Coronary artery (tissue), 2 donors: ENCODE measurements at regions not wholly inside any gene's neighbourhood (a gene's known extent, or its start where the extent isn't known, plus 50 kb on each side); places are given as distances from the start of the nearest gene placed in this dataset.

Experiments used
- DNase-seq: peaks from one replicate; pipeline ENCODE4 v3.0.0-alpha.2; 2017; ENCODE audit warnings: low spot score
- H3K27ac ChIP-seq, 2 donors: fragments of 200-600 bp; sonication (generic); one replicate each; pipeline ENCODE4 v1.5.1; 2016 to 2019
- H3K4me3 ChIP-seq: fragments of 200-600 bp; sonication (generic); 2 replicates; pipeline ENCODE4 v1.5.1; 2016; ENCODE audit warnings: mild to moderate bottlenecking, moderate library complexity
- CTCF ChIP-seq: fragments of 200-600 bp; sonication (generic); IDR thresholded peaks from one replicate; pipeline ENCODE4 v1.5.1; 2019; ENCODE audit warnings: antibody characterized with exemption

GRCh38 chr4:153989505-153989904 is 200.6 kb upstream of the SFRP2 start:
- DNase-seq: no peak
- Histone ChIP-seq H3K27ac (no peak overlapping the region), H3K4me3 (no peak overlapping the region)
- no peak for TF ChIP-seq CTCF

GRCh38 chr4:153988492-153989363 is 199.8 kb upstream of the SFRP2 start:
- DNase-seq: no peak
- Histone ChIP-seq H3K27ac (no peak overlapping the region), H3K4me3 (no peak overlapping the region)
- no peak for TF ChIP-seq CTCF

- no peak for TF ChIP-seq CTCF
- no peak overlapping the region for H3K27ac ChIP-seq
- no peak overlapping the region for H3K4me3 ChIP-seq
- DNase-seq: no peak
Measured at GRCh38 chr4:153987291-153987690, 198.4 kb upstream of the SFRP2 start.

- no peak for DNase-seq
- Histone ChIP-seq H3K27ac (no peak overlapping the region), H3K4me3 (no peak overlapping the region)
- no peak for TF ChIP-seq CTCF
Measured at GRCh38 chr4:153976954-153977353, 188.1 kb upstream of the SFRP2 start.

GRCh38 chr4:153974452-153974851 is 185.6 kb upstream of the SFRP2 start:
- Histone ChIP-seq H3K27ac (no peak overlapping the region), H3K4me3 (no peak overlapping the region)
- no peak for TF ChIP-seq CTCF
- DNase-seq: no peak

- DNase-seq: no peak
- H3K27ac ChIP-seq: no peak overlapping the region
- no peak overlapping the region for H3K4me3 ChIP-seq
- TF ChIP-seq CTCF: no peak
Measured at GRCh38 chr4:153973942-153974341, 185.1 kb upstream of the SFRP2 start.

- Histone ChIP-seq H3K27ac (no peak overlapping the region), H3K4me3 (no peak overlapping the region)
- TF ChIP-seq CTCF: no peak
- no peak for DNase-seq
Measured at GRCh38 chr4:153971899-153972298, 183.0 kb upstream of the SFRP2 start.
